HG03439 (cell line): ENCODE measurements at regions not wholly inside any gene's neighbourhood (a gene's known extent, or its start where the extent isn't known, plus 50 kb on each side); places are given as distances from the start of the nearest gene placed in this dataset.

Experiments
- ATAC-seq: cut with Tn5 transposase; IDR thresholded peaks from one replicate; pipeline ENCODE4 v1.9.1; 2021; ENCODE audit warnings: mild to moderate bottlenecking, moderate library complexity; ENCODE audit not compliant: unreplicated experiment

GRCh38 chr16:65500919-65501318 lies 379.1 kb upstream of the CDH11 start:
- no peak for ATAC-seq

DNA sequence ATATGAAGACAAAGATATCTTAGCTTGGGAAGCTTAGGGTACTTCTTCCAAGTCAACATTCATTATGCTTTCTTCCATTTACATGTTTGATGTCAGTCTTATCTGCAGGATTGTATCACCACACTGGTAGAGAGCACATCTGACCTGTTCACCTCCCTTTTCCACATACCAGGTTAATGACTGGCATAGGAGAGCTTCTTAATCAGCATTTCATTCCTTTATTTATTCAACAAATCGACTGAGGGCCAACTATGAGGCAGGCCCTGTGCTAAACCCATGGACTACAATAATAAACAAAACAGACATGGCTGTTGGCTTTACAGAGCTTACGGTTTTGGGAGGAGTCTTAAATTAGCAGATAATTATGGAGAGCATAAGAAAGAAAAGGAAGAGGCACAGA lies 378.1 kb upstream of the CDH11 start:
- ATAC-seq: no peak

GRCh38 chr16:65499566-65499965 lies 377.7 kb upstream of the CDH11 start:
- ATAC-seq: no peak

DNA sequence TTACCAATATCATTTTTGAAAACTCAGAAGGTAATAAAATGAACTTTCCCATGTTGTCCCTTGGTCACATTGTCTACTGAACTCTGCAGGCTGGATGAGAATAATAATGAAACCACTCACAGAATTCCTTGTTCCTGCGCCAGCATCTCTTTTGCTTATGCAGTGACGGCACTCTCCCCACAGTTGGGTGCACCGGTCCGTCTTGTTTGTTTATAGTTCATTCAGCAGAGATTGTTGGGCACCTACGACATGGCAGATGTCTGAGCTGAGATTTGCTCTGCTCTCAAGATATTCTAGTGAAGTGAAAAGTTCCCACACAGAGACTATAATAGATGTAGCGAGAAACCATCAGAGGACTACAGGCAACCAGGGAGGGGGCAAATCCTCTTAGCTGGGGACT lies 375.7 kb upstream of the CDH11 start:
- no peak for ATAC-seq

DNA sequence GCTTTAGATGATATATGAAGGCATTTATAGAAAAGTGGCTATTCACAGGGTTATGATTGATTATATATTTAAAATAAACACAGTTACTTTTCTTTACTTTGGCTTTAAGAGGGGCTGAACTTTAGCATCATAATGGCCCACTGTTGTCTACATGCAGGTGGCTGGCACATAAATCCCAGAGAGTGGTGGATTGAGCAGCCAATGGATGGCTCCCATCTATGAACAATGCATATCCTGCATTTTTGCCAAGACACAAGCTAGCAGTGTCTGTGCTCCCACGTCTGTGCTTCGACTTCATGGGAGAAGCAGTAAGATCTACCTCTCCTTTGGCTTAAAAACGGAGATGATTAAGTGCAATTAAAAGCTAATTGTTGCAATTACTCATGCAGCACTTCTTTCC lies 373.2 kb upstream of the CDH11 start:
- ATAC-seq: no peak

GRCh38 chr16:65494609-65495008 lies 372.7 kb upstream of the CDH11 start:
- no peak for ATAC-seq

DNA sequence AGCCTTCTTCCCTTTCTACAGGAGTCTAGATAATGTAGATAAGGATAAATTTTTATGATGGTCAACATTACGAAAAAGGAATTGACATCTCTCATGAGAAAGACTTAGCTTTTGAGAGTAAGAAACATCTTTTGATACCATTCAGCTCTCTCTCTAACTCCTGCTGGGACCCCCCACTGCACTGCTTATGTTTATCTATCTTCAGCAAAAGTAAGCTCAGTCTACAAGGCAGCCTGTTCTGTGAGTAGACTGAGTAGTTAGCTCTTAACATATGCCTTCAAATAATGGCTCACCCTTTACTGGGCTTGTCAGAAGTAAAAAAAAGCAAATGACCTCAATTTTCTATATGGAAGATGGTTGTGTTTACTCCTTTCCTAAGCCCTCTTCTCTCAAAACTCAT lies 372.2 kb upstream of the CDH11 start:
- no peak for ATAC-seq

GRCh38 chr16:65490286-65490685 lies 368.4 kb upstream of the CDH11 start:
- ATAC-seq: no peak

DNA sequence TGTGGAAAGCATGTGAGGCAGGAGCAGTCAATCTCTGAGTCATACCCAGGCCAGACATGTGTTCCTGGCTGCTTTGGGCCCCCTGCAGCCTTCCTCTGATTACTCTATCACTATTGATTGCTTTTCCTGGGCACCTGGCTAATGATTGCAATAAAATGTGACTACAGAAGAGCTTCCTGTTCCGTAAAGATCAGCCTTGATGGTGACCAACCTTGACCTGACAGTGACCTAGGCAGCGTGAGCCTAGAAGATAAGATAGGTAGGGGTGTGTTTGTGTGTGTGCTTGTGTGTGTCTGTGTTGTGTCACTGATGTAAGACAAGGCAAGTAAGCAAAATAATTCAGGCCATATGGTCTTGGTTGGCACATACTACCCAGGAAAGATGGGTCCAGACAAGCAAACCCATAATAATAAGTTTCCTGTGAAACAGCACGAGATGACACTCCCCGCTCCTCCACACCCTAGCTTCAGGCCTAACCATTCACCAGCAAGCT lies 367.7 kb upstream of the CDH11 start:
- ATAC-seq: no peak

- ATAC-seq: no peak
These were observed 365.4 kb upstream of the CDH11 start for GRCh38 chr16:65487231-65487630.

DNA sequence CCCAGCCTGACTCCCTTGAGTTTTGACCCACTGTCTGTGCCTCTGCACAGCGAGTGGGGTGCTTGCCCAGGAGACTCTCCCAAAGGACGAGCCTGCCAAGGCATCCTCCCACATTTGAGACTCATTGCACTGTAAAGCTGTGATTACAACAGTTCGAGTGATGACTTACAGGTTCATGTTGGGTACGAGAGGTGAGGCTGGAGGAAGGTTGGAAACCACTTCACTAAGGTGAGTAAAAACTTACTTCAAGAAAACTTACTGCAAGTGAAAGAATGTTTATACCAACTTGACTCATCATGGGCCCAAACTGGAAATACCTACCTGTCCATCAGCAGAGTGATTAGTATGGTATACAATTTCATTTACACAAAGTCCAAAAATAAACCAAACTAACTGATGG lies 360.1 kb upstream of the CDH11 start:
- no peak for ATAC-seq

- no peak for ATAC-seq
These were observed 358.6 kb upstream of the CDH11 start for GRCh38 chr16:65480281-65481091.

DNA sequence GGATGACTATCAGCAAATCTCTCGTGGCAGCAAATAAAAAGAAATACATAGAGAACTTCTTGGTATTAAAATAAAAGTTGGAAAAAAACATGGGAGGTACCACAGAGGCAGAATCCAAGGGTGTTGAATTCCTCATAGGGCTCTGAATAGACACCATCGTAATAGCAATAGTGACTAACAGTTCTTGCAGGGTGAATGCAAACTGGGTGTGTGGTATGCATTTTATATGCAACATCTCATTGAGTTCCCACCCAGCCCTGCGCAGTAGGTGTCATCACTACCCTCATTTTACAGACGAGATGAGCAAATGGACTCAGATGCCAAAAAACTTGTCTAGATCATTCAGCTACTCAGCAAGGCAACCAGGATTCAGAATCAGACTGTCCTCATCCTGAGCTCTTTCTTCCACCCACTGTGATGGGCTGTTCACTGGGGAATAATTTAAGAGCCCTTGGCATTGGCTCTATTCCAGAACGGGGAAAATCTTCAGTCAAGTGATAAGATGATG lies 354.6 kb upstream of the CDH11 start:
- ATAC-seq: no peak

DNA sequence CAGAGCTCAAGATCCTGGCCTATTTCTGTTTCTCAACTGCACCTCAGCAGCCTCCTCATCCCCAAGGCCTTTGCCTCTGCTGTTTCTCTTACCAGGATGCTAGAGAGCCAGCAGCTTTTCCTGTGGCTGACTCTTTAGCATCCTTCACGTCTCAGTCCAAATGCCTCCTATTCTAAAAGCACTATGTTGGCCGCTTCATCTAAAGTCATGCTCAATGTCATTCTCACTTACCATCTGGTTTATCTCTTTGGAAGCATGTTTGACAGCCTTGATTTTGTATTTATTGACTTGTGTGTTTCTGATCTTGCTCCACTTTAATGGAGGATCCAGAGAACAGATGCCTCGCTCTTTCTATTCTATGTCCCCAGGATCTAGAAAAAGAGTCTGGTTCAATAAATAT lies 351.8 kb upstream of the CDH11 start:
- no peak for ATAC-seq

GRCh38 chr16:65469116-65469515 lies 347.3 kb upstream of the CDH11 start:
- no peak for ATAC-seq

DNA sequence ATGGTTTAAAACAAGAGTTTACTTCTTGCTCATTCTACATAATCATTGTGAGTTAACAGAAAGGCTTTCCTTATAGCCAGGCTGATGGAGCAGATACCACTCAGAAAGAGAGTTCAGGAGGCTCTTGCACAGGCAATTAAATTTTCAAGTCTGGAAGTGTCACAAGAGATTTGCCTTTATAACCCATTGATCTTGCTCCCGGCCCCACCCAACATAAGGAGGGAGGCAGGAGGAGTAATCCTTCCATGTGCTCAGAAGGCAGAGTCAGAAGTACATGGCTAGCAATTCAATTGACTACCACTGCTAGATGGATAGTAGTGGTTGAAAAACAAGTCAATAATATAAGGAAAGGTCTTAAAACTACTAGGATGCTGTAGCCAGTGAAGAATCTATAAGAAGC lies 346.3 kb upstream of the CDH11 start:
- ATAC-seq: no peak

- ATAC-seq: no peak
These were observed 341.9 kb upstream of the CDH11 start for GRCh38 chr16:65463652-65464260.

GRCh38 chr16:65457084-65457483 lies 335.2 kb upstream of the CDH11 start:
- ATAC-seq: no peak

GRCh38 chr16:65455761-65456160 lies 333.9 kb upstream of the CDH11 start:
- ATAC-seq: no peak

GRCh38 chr16:65453646-65454045 lies 331.8 kb upstream of the CDH11 start:
- ATAC-seq: no peak

- ATAC-seq: no peak
These were observed 327.7 kb upstream of the CDH11 start for GRCh38 chr16:65449526-65449925.

GRCh38 chr16:65446427-65446826 lies 324.6 kb upstream of the CDH11 start:
- ATAC-seq: no peak
